NCI-H2196 (cell line): ENCODE measurements at regions not wholly inside any gene's neighbourhood (a gene's known extent, or its start where the extent isn't known, plus 50 kb on each side); places are given as distances from the start of the nearest gene placed in this dataset.
"Not testable (repeated sequence)": the region's sequence is repeated elsewhere in the genome, so short reads cannot be mapped to it uniquely, and the experiment has no call there.

Experiments used
- DNase-seq: peaks from one replicate; lab custom pipeline; 2025; ENCODE audit not compliant: unreplicated experiment; lab: John Stamatoyannopoulos, UW

DNA sequence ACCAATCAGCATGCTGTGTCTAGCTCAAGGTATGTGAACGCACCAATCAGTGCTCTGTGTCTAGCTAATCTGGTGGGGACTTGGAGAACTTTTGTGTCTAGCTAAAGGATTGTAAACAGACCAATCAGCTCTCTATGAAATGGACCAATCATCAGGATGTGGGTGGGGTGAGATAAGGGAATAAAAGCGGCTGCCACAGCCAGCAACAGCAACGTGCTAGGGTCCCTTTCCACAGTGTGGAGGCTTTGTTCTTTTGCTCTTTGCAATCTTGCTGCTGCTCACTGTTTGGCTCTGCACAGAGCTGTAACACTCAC lies 1353.9 kb upstream of the CDH18 start:
- not testable (repeated sequence) for DNase-seq

DNA sequence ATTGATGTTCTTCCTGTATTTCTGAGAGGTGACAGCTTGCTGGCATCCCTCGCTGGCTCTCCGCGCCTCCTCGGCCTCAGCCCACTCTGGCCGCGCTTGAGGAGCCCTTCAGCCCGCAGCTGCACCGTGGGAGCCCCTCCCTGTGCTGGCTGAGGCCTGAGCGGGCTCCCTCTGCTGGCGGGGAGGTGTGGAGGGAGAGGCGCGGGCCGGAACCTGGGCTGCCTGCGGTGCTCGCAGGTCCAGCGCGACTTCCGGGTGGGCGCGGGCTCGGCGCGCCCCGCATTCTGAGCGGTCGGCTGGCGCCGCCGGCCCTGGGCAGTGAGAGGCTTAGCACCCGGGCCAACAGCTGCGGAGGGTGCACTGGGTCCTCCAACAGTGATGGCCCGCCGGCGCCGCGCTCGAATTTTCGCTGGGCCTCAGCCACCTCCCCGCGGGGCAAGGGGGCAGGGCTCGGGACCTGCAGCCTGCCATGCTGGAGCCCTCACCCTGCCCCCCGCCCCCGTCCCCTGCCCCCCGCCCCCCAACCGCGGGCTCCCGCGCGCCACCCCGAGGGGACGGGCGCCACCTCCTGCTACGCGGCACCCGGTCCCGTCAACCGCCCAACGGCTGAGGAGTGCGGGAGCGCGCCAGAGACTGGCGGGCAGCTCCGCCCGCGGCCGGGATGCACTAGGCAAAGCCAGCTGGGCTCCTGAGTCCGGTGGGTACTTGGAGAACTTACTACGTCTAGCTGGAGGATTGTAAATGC lies 1353.4 kb upstream of the CDH18 start:
- not testable (repeated sequence) for DNase-seq

DNA sequence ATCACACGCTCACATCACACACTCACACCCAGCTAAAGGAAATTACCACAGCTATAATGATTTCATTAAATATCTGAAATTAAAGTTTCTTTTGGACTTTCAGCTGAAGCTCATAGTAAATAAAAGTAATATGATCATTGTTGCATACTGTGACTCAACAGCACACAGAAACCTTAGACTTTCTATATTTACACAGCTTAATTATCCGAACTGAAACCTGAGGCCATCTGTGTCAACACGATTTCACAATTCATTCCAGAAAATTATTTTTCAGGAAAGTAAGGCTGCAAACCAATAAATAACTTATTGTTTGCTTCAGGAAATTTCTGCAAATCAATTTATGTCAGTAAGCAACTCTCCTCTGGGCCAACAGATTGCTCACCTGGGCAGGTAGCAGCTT lies 1352.2 kb upstream of the CDH18 start:
- not testable (repeated sequence) for DNase-seq

DNA sequence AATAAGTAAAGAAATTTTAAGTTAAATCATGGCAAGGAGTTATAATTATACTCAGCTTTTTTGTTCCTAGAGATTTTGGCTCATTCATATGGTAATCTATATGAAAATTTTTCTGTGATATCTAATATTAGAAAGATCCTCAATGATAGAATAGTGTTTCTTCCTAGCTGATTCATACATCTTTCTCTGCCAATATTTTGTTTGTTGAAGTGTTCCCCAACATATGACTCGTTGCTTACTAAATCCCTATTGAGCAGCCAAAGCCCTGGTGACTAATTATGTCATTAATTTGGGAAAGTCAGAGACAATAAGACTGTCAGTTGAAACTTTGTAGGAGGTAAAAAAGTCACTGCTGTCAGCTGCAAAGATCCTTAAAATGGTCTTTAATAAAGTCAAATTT lies 1348.5 kb upstream of the CDH18 start:
- DNase-seq, result not testable (repeated sequence)

DNA sequence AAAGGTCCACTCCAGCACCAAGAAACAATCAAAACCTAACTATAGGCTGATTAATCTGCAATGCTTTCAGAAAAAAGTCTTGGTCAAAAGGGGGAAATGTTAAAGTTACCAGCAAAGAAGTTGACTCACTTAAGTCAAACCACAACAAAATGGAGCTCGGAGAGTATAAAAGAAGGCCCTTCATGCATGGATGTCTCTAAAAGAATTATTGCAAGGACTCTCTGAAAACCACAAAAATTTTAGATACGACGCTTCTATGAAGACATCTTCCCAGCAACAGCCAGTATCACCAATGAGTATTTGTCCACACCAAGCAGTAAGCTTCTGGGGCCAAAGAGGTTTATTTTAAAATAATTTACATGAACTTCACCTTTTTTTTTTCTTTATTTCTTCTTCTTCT lies 1327.4 kb upstream of the CDH18 start:
- not testable (repeated sequence) for DNase-seq

DNA sequence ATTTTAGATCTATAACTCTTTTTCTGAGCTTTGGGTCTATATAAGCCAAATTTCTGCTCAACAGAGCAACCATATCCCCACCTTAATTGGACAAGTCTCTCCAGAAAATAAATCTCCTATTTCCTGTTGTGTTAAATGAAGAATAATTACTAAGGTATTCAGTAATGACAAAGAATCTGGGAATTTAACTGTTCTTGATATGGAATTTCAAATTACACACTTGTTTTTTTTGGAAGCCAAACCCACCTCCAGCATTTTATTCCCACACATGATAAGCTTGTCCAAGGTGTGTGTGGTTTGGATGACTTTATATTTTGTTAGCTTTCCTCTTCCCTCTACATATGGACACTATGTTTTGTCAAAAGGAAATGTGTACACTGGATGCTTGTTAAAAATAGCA lies 1313.2 kb upstream of the CDH18 start:
- not testable (repeated sequence) for DNase-seq

DNA sequence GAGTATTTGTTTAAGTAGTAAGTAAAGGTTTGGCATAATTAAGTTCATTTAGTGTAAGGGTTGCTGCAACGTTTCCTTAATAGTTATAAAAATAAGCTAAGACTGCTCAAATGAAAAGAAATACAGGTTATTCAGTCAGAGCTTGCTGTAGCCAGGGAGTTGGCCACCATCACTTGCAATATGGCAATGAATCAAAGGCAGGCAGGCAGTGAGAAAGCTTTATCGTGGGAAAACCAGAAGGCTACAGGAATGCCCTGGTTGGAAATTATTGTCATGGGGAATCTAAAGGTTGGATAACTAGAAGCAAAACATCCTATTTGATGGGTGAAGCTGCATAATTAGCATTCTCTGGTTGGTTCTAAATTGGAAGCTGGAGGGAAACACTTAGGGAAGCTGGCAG lies 1286.4 kb upstream of the CDH18 start:
- DNase-seq, result not testable (repeated sequence)

DNA sequence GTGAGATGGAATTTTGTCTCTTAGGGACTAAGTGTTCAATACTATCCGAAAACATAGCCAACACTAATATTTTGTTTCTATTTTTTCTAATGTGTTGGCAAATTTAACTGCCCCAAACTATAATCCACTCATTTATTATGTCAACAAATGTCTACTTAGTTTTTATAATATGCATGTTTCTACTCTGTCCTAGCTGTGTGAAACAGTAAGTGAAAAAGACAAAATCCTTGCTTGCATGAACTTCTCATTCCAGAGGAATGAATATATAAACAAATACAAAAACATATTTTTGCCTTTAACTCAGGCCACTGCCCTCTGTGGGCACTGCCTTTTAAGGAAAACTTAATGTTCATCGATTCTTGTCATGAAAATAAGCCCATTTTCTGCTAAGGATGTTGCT lies 1275.4 kb upstream of the CDH18 start:
- no peak for DNase-seq

DNA sequence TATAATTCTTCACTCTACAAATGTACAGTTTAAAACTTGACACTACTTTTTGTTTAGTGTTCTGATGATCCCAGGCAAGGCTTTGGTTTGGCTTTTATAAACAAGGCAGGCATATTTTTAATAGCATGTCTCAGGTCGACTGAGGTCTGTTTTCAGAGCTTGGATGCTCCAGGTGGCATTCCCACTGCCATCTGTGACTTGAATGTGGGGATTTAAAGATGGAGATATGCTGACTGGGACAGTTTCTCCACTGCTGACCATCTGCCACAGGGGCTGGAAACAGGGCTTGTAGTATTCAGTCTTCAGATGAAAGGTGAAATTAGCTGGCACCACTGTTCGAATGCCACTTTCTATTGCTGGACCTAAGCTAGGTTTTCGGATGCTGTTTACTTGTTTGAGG lies 1266.2 kb upstream of the CDH18 start:
- no peak for DNase-seq

DNA sequence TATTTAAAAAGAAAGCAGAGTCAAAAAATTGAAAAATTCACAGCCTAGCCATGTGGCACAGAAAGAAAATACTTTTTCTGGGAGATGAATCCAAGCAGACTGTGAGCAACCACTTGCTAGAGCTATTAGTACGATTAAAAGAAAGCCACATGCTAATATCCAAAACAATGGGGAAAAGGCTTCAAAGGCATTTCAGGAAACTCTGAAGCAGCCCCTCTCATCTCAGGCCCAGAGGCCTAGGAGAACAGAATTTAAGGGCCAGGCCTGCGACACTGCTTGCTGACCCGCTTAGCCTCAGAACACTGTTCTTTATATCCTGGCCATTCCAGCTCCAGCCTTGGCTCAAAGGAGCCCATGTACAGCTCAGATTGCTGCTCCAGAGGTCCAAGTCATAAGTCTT lies 1257.0 kb upstream of the CDH18 start:
- DNase-seq, result no peak

DNA sequence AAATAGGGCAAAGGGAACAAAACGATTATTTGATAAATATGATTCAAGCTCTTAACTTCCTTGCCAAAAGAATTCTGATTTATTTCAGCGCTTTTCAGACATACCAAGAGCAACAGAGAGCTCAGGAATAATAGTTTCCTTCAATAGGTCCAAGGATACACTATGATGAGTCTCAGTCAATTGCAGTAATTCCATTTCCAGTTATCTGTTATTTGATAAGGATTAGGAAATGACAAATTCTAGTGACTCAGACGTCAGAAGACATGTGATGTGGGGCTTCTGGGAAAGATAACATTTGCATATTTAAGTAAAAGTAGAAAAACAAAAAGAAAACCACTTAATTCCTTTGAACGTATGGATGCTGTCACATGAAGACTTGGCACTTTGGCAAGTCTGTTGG lies 1250.8 kb upstream of the CDH18 start:
- DNase-seq, result no peak

DNA sequence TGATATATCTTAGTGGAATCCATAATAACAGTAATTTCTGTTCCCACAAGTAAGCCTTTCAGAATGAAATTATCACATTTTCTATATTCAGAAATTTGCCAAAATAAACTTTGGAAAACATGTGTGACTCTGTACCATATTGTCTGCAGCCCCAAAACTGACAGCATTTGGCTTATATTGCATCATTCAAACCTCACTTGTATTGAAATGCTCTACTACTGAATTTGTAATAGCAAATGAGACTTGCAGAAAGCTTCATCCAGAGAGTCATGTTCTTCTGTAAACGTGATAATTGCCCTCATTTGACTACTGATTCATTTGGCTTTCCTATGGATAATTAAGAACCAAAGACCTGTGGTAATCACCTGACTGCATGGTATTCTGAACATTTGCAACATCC lies 1249.5 kb upstream of the CDH18 start:
- no peak for DNase-seq

DNA sequence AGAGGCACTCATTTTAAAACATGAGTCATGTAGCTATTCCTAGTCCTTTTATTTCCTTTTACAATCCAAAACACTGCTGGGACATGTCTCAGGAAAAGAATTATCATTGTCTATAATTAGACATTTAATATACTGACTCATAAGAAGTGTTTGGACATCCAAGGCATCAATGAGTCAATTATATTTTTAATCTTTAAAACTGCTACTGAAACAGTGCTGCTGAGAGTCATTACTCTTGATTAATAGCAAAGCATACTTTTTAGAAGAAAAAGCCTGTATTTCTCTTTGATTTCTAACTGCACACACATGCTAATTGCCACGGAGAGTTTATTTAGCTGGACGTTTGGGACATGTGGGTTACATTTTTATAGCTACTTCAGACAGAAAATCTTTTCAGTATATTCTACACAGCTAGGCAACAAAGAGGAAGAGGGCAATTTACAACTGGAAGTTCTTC lies 1249.0 kb upstream of the CDH18 start:
- no peak for DNase-seq

DNA sequence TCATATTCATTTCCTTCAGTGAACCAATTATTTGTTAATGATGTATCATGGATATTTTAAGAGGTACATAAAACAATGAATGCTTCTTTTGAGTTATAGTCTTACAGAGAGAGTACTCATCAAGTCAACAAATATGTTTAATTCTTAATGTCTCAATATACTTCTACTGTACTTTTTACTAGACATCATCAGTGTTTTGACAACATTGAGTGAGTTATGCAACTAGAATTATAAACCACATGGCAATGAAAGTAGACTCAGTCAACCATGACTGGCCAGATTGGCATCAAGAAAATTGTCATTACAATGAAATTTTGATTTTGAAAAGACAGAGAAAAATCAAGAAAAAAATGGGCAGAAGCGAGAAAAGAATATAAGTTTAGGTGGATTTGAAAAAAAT lies 1248.1 kb upstream of the CDH18 start:
- no peak for DNase-seq

DNA sequence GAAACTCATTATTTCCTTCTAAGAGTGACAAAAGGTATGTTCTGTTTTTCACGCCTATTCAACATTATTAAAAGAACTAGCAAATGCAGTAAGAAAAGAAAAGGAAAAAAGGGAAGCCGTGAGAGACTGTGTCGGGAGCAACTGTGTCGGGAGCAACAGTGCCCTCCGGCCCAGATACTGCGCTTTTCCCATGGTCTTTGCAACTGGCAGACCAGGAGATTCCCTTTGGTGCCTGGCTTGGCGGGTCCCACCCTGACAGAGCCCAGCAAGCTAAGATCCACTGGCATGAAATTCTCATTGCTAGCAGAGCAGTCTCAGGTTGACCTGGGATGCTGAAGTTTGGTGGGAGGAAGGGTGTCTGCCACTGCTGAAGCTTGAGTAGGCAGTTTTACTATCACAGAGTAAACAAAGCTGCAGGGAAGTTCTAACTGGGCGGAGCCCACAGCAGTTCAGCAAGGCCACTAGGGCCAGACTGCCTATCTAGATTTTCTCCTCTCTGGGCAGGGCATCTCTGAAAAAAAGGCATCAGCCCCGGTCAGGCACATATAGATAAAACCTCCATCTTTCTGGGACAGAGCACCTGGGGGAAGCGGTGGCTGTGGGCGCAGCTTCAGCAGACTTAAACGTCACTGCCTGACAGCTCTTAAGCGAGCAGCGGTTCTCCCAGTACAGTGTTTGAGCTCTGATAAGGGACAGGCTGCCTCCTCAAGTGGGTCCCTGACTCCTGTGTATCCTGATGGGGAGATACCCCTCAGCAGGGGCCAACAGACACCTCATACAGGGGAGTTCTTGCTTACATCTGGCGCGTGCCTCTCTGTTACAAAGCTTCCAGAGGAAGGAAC lies 1237.4 kb upstream of the CDH18 start:
- no peak for DNase-seq

DNA sequence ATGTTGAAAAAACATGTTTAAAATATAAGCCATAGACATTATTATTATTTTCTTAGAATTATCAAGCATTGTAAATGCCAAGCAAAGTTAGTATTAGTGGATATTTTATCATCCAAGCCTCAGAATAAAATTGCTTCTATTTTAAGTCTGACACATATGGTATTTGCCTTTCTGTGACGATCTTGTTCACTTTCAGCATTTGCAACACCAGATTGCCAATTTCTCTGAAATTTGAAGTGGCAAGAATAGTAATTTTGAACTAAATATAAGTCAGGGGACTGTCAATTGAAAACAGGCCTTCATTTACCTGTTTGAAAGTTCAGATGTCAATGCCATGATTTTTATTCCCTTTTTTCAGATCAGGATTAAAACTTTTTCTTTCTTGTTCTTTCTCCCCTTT lies 1233.6 kb upstream of the CDH18 start:
- DNase-seq, result no peak

DNA sequence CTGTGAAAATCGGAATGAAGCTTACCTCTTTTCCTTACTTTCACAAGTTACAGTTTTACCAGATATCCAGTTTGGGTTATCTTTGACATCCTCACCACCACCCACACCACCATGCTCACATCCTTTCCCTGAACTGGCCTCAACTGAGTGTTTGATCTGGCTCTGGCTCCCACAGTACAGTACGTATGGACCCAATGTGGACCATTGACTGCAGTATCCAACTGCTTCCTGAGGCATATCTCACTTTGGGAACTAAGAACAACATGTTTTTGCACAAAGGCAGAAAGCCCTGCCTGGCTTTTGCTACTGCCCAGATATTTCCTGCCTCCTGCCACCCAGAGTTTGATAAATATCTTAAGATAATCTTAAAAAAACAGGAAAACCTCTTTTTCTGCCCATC lies 1232.0 kb upstream of the CDH18 start:
- DNase-seq, result no peak

DNA sequence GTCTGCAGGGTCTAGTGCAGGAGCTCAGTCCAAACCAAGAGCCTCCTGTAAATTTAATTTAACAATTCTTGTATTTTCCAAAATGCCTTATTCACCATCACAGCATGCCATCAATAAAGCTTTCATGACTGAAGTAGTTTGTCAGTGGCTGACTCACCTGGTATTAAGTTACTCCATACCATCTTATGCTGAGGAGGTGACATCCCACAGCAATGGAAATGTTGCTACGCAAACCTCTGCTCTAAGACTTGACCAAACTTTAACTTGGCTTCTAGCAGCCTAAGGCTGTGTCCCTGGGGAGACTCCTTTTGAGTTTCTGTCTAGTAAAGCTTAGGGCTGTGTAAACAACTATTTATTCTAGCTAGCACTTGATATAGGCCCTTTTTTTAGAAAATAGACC lies 1231.3 kb upstream of the CDH18 start:
- no peak for DNase-seq

DNA sequence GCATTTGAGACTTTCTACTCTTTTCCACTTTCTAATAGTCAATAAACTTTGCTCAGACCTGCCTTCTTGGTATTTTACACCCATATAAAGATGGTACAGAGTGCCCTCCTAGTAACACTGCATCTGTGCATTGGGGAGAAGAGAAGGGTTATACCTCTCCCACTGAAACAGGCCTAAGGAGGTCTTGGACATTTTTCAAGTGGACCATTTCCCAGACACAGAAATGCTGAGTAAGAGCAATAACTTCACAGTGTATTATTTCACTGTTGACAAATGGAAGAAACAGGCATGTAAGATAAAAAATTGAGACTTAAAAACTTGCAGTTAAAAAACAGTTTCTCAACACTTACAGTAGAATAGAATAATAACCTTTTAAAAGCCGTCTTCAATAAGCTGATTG lies 1224.0 kb upstream of the CDH18 start:
- no peak for DNase-seq

DNA sequence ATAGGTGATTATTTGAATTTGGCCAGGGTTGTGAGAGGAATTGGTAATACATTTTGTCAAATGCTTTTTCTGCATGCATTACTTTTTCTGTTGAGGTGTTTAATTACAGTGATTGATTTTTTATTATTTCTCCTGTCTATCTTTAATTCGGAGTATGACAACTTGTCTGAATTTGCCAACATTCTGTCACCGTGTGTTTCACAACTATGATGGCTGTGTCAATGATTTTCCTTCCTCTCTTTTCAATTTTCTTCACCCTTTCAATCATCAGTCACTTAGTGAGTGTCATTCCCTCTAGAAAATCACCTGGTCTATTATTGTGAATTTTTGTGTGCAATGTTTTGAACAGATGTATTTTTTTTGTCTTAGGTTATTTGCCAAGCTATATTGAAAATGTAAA lies 1221.4 kb upstream of the CDH18 start:
- DNase-seq, result no peak

DNA sequence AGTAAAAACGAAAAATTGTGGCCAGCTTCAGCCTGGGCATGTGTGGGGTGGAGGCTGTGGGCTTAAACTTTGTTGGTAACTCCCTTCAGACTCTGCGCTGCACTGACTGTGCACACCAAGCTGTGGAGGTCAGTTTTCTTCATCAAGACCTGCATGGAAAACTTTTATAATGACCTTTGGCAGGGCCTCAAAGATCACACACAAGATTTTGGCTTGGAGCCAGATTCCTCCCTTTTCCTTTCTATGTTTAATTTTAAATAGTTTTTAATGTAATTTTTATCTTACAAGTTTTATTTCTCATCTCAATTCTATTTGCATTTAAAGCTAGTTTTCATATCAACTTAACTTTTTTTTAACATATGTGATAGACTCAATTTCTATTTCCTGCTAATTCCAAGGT lies 1211.1 kb upstream of the CDH18 start:
- no peak for DNase-seq

DNA sequence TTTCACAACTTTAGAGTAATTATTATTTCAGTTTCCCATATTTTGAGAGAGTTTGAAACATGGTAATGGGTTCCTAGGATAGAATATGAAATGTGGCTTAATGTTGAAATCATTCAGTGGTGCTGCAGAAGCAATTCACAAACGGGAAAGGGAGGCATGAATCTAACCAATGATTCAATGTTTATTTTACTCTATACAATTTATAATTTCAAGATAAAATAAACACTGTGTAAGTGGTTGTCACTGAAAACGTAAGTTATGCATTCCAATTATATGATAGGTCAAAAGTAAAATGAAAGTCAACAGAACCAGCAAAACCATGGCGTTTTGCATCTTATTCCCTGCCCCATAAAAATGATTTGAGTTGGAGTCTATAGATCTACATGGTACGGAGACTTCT lies 1207.1 kb upstream of the CDH18 start:
- no peak for DNase-seq

DNA sequence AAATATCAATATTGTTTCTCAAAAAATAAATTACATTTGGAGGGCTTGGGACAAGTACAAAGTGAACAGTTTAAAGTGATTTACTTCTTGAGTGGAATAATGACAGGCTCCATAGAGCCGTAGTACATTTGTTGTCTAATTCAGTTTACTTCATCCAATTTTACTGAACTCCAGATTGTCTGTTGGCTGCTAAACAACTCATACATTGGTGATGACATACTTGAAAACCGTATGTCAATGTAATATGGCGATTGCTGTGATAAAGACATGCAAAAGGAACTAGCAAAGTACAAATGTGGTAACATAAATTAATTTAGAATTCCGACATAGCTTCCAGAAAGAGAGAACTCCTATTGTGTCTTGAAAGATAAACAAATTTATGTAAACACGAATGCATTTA lies 1197.5 kb upstream of the CDH18 start:
- no peak for DNase-seq
